Coronary artery (tissue), 2 donors: ENCODE measurements at regions not wholly inside any gene's neighbourhood (a gene's known extent, or its start where the extent isn't known, plus 50 kb on each side); places are given as distances from the start of the nearest gene placed in this dataset.

ENCODE experiments used
- DNase-seq: peaks from one replicate; pipeline ENCODE4 v3.0.0-alpha.2; 2017; ENCODE audit warnings: low spot score
- H3K27ac ChIP-seq, 2 donors: fragments of 200-600 bp; sonication (generic); one replicate each; pipeline ENCODE4 v1.5.1; 2016 to 2019
- H3K4me3 ChIP-seq: fragments of 200-600 bp; sonication (generic); 2 replicates; pipeline ENCODE4 v1.5.1; 2016; ENCODE audit warnings: mild to moderate bottlenecking, moderate library complexity
- CTCF ChIP-seq: fragments of 200-600 bp; sonication (generic); IDR thresholded peaks from one replicate; pipeline ENCODE4 v1.5.1; 2019; ENCODE audit warnings: antibody characterized with exemption

- Histone ChIP-seq H3K27ac (no peak overlapping the region), H3K4me3 (no peak overlapping the region)
- DNase-seq: no peak
- TF ChIP-seq CTCF: no peak
Measured at GRCh38 chr3:25018909-25019308, 409.2 kb upstream of the RARB start.

DNA sequence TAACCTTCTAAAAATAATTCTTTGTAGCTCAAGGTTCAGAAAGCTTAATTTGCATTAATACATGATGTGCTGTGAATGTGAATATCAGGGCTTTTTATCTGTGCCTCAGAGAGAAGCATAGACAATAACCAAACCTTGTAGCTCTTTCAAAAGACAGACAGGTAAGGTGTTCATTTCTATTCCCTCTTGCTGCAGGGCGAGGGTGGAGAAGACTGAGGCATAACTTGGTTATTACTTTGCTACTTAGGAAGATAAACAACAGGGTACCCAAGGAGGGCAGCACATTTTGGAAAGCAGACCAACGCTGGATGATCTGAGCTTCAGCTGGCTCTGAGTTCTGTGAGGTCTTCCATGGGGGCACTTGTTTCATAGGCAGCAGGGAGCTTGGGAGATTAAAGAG lies 408.6 kb upstream of the RARB start:
- no peak for TF ChIP-seq CTCF
- Histone ChIP-seq H3K27ac (no peak overlapping the region), H3K4me3 (no peak overlapping the region)
- no peak for DNase-seq

- no peak for DNase-seq
- no peak for TF ChIP-seq CTCF
- Histone ChIP-seq H3K4me3 (no peak overlapping the region), H3K27ac (no peak overlapping the region)
Measured at GRCh38 chr3:25021816-25022215, 406.2 kb upstream of the RARB start.

GRCh38 chr3:25023876-25024275 lies 404.2 kb upstream of the RARB start:
- TF ChIP-seq CTCF: no peak
- DNase-seq: no peak
- Histone ChIP-seq H3K27ac (no peak overlapping the region), H3K4me3 (no peak overlapping the region)

GRCh38 chr3:25025236-25025635 lies 402.8 kb upstream of the RARB start:
- no peak for TF ChIP-seq CTCF
- DNase-seq: no peak
- no peak overlapping the region for H3K4me3 ChIP-seq
- no peak overlapping the region for H3K27ac ChIP-seq

DNA sequence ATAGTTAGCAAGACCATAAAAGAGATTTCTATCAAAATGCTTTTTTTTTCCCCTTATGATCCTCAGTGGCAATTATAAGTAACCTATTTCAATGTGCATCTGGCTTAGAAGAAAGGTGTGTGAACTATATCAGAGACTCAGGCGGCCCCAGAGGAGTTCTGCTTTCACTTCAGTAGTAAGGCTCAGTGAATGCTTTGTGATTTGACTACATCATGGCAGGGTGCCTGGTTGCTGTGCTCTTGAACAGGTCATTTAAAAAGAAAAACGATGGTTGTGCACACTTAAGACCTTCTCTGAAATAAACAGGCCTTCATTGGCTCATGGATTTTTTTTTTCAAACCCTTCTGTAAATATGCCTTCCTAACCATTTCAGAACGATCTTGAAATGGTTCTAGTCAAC lies 400.4 kb upstream of the RARB start:
- DNase-seq: no peak
- no peak for TF ChIP-seq CTCF
- H3K27ac ChIP-seq: no peak overlapping the region
- no peak overlapping the region for H3K4me3 ChIP-seq

DNA sequence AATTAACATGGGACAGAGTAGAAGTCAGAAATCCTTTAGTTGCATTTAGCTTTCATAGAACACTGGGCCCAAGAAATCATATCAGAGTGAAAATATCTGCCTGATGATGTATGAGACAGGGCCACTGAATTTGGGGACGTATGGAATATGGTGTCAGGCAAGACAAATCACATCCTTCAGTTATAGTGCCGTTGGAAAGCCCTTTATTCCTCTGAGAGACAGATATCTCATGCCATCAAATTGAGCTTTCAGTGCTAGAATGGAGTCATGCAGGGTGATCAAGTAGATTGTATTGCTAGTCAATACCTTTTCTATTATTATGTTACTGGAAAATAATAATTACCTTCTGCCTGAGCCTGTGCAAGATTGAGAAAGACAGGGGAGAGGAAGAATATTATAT lies 398.2 kb upstream of the RARB start:
- no peak for DNase-seq
- Histone ChIP-seq H3K4me3 (no peak overlapping the region), H3K27ac (no peak overlapping the region)
- TF ChIP-seq CTCF: no peak
